Adrenal gland (tissue), 5 donors: ENCODE measurements at regions not wholly inside any gene's neighbourhood (a gene's known extent, or its start where the extent isn't known, plus 50 kb on each side); places are given as distances from the start of the nearest gene placed in this dataset.

ENCODE experiments used
- POLR2A ChIP-seq, 2 donors: fragments of 450-650 bp; IDR thresholded peaks; one replicate each; pipeline ENCODE4 v1.6.1; 2017; ENCODE audit warnings: antibody characterized with exemption in 2 of 2, mild to moderate bottlenecking in 2 of 2, moderate library complexity in 1 of 2
- TF ChIP-seq, protein P1 (sequence below), 6 experiments: fragments of 450-650 bp in 4 of 6; fragments of 200-600 bp in 2 of 6; sonication (generic) in 1 of 6; IDR thresholded peaks; 1 replicate in 5 of 6; 2 replicates in 1 of 6; pipeline versions ENCODE4 v1.5.1 to v1.8.0; 2016 to 2021; ENCODE audit warnings: antibody characterized with exemption in 6 of 6, mild to moderate bottlenecking in 2 of 6, moderate library complexity in 1 of 6
- donor health status: DM: no; HTN: no; CAD: no.

- TF ChIP-seq POLR2A (IDR thresholded peaks at IDR 0.05): no peak
- TF ChIP-seq, protein P1, sequence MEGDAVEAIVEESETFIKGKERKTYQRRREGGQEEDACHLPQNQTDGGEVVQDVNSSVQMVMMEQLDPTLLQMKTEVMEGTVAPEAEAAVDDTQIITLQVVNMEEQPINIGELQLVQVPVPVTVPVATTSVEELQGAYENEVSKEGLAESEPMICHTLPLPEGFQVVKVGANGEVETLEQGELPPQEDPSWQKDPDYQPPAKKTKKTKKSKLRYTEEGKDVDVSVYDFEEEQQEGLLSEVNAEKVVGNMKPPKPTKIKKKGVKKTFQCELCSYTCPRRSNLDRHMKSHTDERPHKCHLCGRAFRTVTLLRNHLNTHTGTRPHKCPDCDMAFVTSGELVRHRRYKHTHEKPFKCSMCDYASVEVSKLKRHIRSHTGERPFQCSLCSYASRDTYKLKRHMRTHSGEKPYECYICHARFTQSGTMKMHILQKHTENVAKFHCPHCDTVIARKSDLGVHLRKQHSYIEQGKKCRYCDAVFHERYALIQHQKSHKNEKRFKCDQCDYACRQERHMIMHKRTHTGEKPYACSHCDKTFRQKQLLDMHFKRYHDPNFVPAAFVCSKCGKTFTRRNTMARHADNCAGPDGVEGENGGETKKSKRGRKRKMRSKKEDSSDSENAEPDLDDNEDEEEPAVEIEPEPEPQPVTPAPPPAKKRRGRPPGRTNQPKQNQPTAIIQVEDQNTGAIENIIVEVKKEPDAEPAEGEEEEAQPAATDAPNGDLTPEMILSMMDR (IDR thresholded peaks at IDR 0.05): no peak
These were observed 284.1 kb upstream of the FOXG1 start for GRCh38 chr14:28482251-28483040.
